A549 (cell line): ENCODE measurements at regions not wholly inside any gene's neighbourhood (a gene's known extent, or its start where the extent isn't known, plus 50 kb on each side); places are given as distances from the start of the nearest gene placed in this dataset.

Experiments used
- ATAC-seq, 2 experiments: fragments of 200-7000 bp in 1 of 2; fragments of >200 bp in 1 of 2; cut with Nextera tagmentation in 1 of 2; cut with Tn5 transposase in 1 of 2; 3 replicates each; pipeline versions ENCODE4 v1.8.0 to v1.9.1; 2018 to 2020; ENCODE audit warnings: mild to moderate bottlenecking in 1 of 2, moderate library complexity in 1 of 2
- CTCF ChIA-PET: fragments of 300-600 bp; sonication (Branson Sonifier 250); formaldehyde crosslinking; extraction: SDS; loops from one replicate; lab custom pipeline; 2021; ENCODE audit warnings: antibody characterized with exemption, inconsistent platforms; lab: Yijun Ruan, JAX
- POLR2A ChIA-PET: fragments of 350-600 bp; formaldehyde crosslinking; extraction: SDS; loops from one replicate; lab custom pipeline; 2021; ENCODE audit warnings: antibody characterized with exemption, inconsistent platforms; lab: Yijun Ruan, JAX
- DNase-seq, 2 experiments: peaks; one replicate each; pipeline versions ENCODE4 v3.0.0 to v3.0.0-alpha.2; 2011 to 2016; ENCODE audit warnings: low read depth in 1 of 2, low spot score in 1 of 2
- FAIRE-seq: peaks from 2 replicates; lab custom pipeline; 2011; peaks lifted over from hg19 to GRCh38; lab: Jason Lieb, UNC
- H3K27ac ChIP-seq, 2 experiments: fragments of >200 bp; sonication (Bioruptor Twin); formaldehyde crosslinking; 3 replicates each; pipeline ENCODE4 v1.5.1; 2016 to 2017
- H3K4me1 ChIP-seq: fragments of >200 bp; sonication (Bioruptor Twin); formaldehyde crosslinking; 3 replicates; pipeline ENCODE4 v1.6.1; 2016
- H3K4me2 ChIP-seq: fragments of >200 bp; sonication (Bioruptor Twin); formaldehyde crosslinking; 3 replicates; pipeline ENCODE4 v1.6.1; 2016
- H3K4me3 ChIP-seq: fragments of >200 bp; sonication (Bioruptor Twin); formaldehyde crosslinking; 3 replicates; pipeline ENCODE4 v1.5.1; 2016
- H3K9me3 ChIP-seq: fragments of >200 bp; sonication (Bioruptor Twin); formaldehyde crosslinking; 3 replicates; pipeline ENCODE4 v1.6.1; 2016
- CBX8 ChIP-seq: fragments of 200-600 bp; sonication (generic); IDR thresholded peaks from 2 replicates; pipeline ENCODE4 v1.6.1; 2016
- CEBPB ChIP-seq, 2 experiments: fragments of >200 bp in 1 of 2; sonication (Bioruptor Twin) in 1 of 2; formaldehyde crosslinking in 1 of 2; IDR thresholded peaks; 2 replicates each; pipeline ENCODE4 v1.6.1; 2012 to 2016
- EHF ChIP-seq: fragments of 250-450 bp; sonication (Bioruptor Pico); IDR thresholded peaks from 2 replicates; pipeline ENCODE4 v1.5.0; 2020; ENCODE audit warnings: mild to moderate bottlenecking
- EHMT2 ChIP-seq: fragments of 200-600 bp; sonication (generic); IDR thresholded peaks from 2 replicates; pipeline ENCODE4 v1.6.1; 2016; ENCODE audit warnings: antibody characterized with exemption, low read depth, mild to moderate bottlenecking, moderate library complexity
- ELK1 ChIP-seq: fragments of 150-350 bp; IDR thresholded peaks from 2 replicates; pipeline ENCODE4 v1.6.1; 2014; ENCODE audit warnings: low read depth, mild to moderate bottlenecking, low read length
- FOSB ChIP-seq: fragments of 250-450 bp; sonication (Bioruptor Pico); IDR thresholded peaks from 2 replicates; pipeline ENCODE4 v1.5.0; 2020; ENCODE audit warnings: mild to moderate bottlenecking, moderate library complexity
- FOSL2 ChIP-seq, 2 experiments: fragments of 450-650 bp in 1 of 2; fragments of >200 bp in 1 of 2; sonication (Bioruptor Twin) in 1 of 2; formaldehyde crosslinking; IDR thresholded peaks; 2 replicates each; pipeline versions ENCODE4 v1.5.0 to v1.6.1; 2016 to 2020; ENCODE audit warnings: mild to moderate bottlenecking in 1 of 2, moderate library complexity in 1 of 2
- HMGXB4 ChIP-seq: fragments of 250-450 bp; sonication (Bioruptor Pico); IDR thresholded peaks from 2 replicates; pipeline ENCODE4 v1.5.0; 2021; ENCODE audit warnings: mild to moderate bottlenecking, moderate library complexity, borderline replicate concordance
- HOXB13 ChIP-seq: fragments of 250-450 bp; sonication (Bioruptor Pico); IDR thresholded peaks from 2 replicates; pipeline ENCODE4 v1.5.0; 2020; ENCODE audit warnings: low read depth, mild to moderate bottlenecking, moderate library complexity
- JUN ChIP-seq, 2 experiments: fragments of >200 bp; sonication (Bioruptor Twin); formaldehyde crosslinking; IDR thresholded peaks; 2 replicates in 1 of 2; 3 replicates in 1 of 2; pipeline ENCODE4 v1.6.1; 2016 to 2017
- KDM1A ChIP-seq: fragments of 200-600 bp; sonication (generic); IDR thresholded peaks from 2 replicates; pipeline ENCODE4 v1.6.1; 2016; ENCODE audit warnings: low read depth, mild to moderate bottlenecking
- MAFK ChIP-seq: fragments of 450-650 bp; IDR thresholded peaks from 2 replicates; pipeline ENCODE4 v1.6.1; 2014; ENCODE audit not compliant: partially characterized antibody
- MAZ ChIP-seq: fragments of 150-350 bp; IDR thresholded peaks from 2 replicates; pipeline ENCODE4 v1.6.1; 2014; ENCODE audit warnings: antibody characterized with exemption, low read depth, low read length, borderline replicate concordance
- MYC ChIP-seq: IDR thresholded peaks from 2 replicates; pipeline ENCODE4 v1.6.1; 2012; ENCODE audit warnings: mild to moderate bottlenecking, inconsistent platforms, low read length, improper control_type of control experiment, borderline replicate concordance
- NPAS2 ChIP-seq: fragments of 250-450 bp; sonication (Bioruptor Pico); IDR thresholded peaks from 2 replicates; pipeline ENCODE4 v1.8.0; 2022; ENCODE audit warnings: mild to moderate bottlenecking, moderate library complexity, borderline replicate concordance
- NR3C1 ChIP-seq: fragments of >200 bp; sonication (Bioruptor Twin); formaldehyde crosslinking; IDR thresholded peaks from 3 replicates; pipeline ENCODE4 v1.6.1; 2017
- PBX3 ChIP-seq: IDR thresholded peaks from 2 replicates; pipeline ENCODE4 v1.6.1; 2012
- POLR2AphosphoS2 ChIP-seq: conservative IDR thresholded peaks from 2 replicates; pipeline ENCODE4 v1.6.1; 2012; ENCODE audit warnings: low read length, improper control_type of control experiment, inconsistent platforms
- RARB ChIP-seq: fragments of 250-450 bp; sonication (Bioruptor Pico); IDR thresholded peaks from 2 replicates; pipeline ENCODE4 v1.8.0; 2021; ENCODE audit warnings: mild to moderate bottlenecking, moderate library complexity
- RFX5 ChIP-seq: fragments of 450-650 bp; IDR thresholded peaks from 2 replicates; pipeline ENCODE4 v1.7.1; 2014; ENCODE audit warnings: antibody characterized with exemption, mild to moderate bottlenecking, moderate library complexity
- RNF2 ChIP-seq: fragments of 200-600 bp; sonication (generic); IDR thresholded peaks from 2 replicates; pipeline ENCODE4 v1.6.1; 2016; ENCODE audit warnings: low read depth, mild to moderate bottlenecking, antibody characterized with exemption, moderate library complexity, borderline replicate concordance
- SMC3 ChIP-seq: fragments of >200 bp; sonication (Bioruptor Twin); formaldehyde crosslinking; IDR thresholded peaks from 3 replicates; pipeline ENCODE4 v1.6.1; 2018; ENCODE audit warnings: inconsistent platforms
- SREBF2 ChIP-seq: fragments of 450-650 bp; IDR thresholded peaks from 2 replicates; pipeline ENCODE4 v1.6.1; 2014; ENCODE audit warnings: mild to moderate bottlenecking, moderate library complexity
- TP53 ChIP-seq: fragments of 250-450 bp; sonication (Bioruptor Pico); IDR thresholded peaks from 2 replicates; pipeline ENCODE4 v1.5.0; 2021; ENCODE audit warnings: mild to moderate bottlenecking, moderate library complexity
- ZNF302 ChIP-seq: fragments of 250-450 bp; sonication (Bioruptor Pico); IDR thresholded peaks from 2 replicates; pipeline ENCODE4 v1.9.0; 2021; ENCODE audit warnings: inconsistent platforms, mild to moderate bottlenecking, moderate library complexity
- WGBS: methylation state at CpG from one replicate; pipeline ENCODE4 v1.1.6; 2017; ENCODE audit errors: missing lambda C conversion rate; 5-methylcytosine and 5-hydroxymethylcytosine counted together

GRCh38 chr15:62825191-62825590, 217.4 kb upstream of the TPM1 start:
- ChIA-PET CTCF (interaction anchor here (1.6 kb wide), 1 partner anchor 21 kb away, joined by 4 read pairs; no protein-coding TSS in a partner anchor), POLR2A (no interaction called here)
- H3K4me2 ChIP-seq = peak overlapping the region; percentile 66; the same call in 1 of the 3 replicates
- H3K4me3 ChIP-seq = no peak overlapping the region
- no peak for DNase-seq
- peaks cover 53% of the 10 kb centered on the region for H3K4me1 ChIP-seq
- TF ChIP-seq NR3C1 = no peak
- H3K9me3 ChIP-seq = no peaks in the 10 kb centered on the region
- FAIRE-seq = no peak
- peak overlapping the region; percentile 72 to 81; a peak in 4 of 6 replicates for H3K27ac ChIP-seq
- 90% methylated on average over 4 of the region's 4 CpGs for WGBS
- ATAC-seq = no peak

- Histone ChIP-seq H3K4me1 (peaks cover 44% of the 10 kb centered on the region), H3K27ac (no peak overlapping the region), H3K9me3 (no peaks in the 10 kb centered on the region), H3K4me3 (no peak overlapping the region), H3K4me2 (no peak overlapping the region)
- DNase-seq (no peak), FAIRE-seq (no peak), ATAC-seq (no peak)
- TF ChIP-seq MAFK (no peak), NR3C1 (no peak), RARB (no peak), CBX8 (no peak), MYC (no peak), SREBF2 (no peak), EHF (CRISPR knock-in tag) (no peak), SMC3 (no peak), ELK1 (no peak), FOSL2 (IDR thresholded peaks at IDR 0.05) (no peak), FOSL2 (CRISPR knock-in tag; IDR thresholded peaks at IDR 0.05) (no peak), NPAS2 (CRISPR knock-in tag) (no peak), JUN (IDR thresholded peaks at IDR 0.05) (no peak), FOSB (CRISPR knock-in tag) (no peak), HOXB13 (CRISPR knock-in tag) (no peak)
- CTCF ChIA-PET = interaction anchor here (1.1 to 1.6 kb wide), 2 partner anchors 20 to 21 kb away, joined by 4 read pairs; no protein-coding TSS in a partner anchor
- 88% methylated on average over 1 of the region's 1 CpG for WGBS
- POLR2A ChIA-PET = no interaction called here
Measured at GRCh38 chr15:62826561-62826960, 216.0 kb upstream of the TPM1 start.

GRCh38 chr15:62828364-62828763, 214.2 kb upstream of the TPM1 start:
- Histone ChIP-seq H3K4me2 (no peak overlapping the region), H3K4me1 (peaks cover 26% of the 10 kb centered on the region), H3K9me3 (no peaks in the 10 kb centered on the region), H3K27ac (peak overlapping the region in 1 of 2 experiments; percentile 4; a peak in 1 of 6 replicates), H3K4me3 (no peak overlapping the region)
- TF ChIP-seq RNF2 (no peak), NPAS2 (CRISPR knock-in tag) (no peak), HMGXB4 (CRISPR knock-in tag) (no peak), MAFK (no peak), CEBPB (IDR thresholded peaks at IDR 0.05) (no peak), EHMT2 (no peak), MYC (no peak), TP53 (no peak), MAZ (no peak), RFX5 (no peak), KDM1A (no peak), NR3C1 (no peak), ZNF302 (CRISPR knock-in tag) (no peak), PBX3 (no peak), POLR2AphosphoS2 (no peak), ELK1 (no peak), RARB (no peak)
- POLR2A ChIA-PET = no interaction called here
- DNase-seq (no peak), ATAC-seq (peak; percentile 51 to 65; a peak in 4 of 6 replicates), FAIRE-seq (peak; percentile 77)
- CTCF ChIA-PET = interaction anchor here (0.8 to 1.7 kb wide), 7 partner anchors 10 to 220 kb away, joined by 3 to 6 read pairs (median 4); no protein-coding TSS in a partner anchor
- WGBS = 91% methylated on average over 1 of the region's 1 CpG
